ENCODE measurements at regions not wholly inside any gene's neighbourhood (a gene's known extent, or its start where the extent isn't known, plus 50 kb on each side); places are given as distances from the start of the nearest gene placed in this dataset.

GRCh38 chr2:15823459-15824396 is 116.6 kb upstream of the MYCN start:
- no peak for TF ChIP-seq CTCF (IDR thresholded peaks at IDR 0.05)

DNA sequence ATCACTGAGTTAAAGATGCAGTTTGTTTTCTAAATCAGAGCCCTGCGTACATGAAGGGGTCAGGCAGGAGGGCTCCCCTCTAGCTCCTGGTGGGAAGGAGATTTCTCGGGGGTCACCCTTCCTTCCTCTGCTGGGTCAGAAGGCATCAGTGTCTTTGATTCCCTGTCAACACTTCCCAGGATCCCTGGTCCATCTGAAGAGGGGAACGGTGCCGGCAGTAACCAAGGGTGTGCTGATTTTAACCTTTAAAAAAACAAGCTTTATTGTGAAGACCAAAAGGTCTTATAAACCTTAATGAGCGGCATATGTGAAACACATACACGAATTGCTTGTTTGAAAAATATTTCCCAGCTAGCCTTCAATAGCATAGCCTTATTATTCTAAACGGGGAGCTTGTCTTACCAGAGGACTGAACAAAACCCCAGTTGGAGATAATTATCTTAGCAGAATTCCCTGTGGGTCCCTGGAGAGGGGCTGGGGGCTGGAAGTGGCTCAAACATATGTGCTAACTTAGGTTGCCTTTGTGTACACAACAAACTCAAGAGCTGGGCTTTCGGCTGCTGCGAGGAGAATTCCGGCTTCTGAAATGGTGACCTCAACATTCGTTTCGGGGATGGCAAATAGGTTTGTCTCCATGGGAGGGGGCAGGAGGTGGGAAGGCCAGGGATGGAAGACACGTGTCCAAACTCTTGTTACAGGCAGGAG is 114.9 kb upstream of the MYCN start:
- no peak for TF ChIP-seq CTCF (IDR thresholded peaks at IDR 0.05)

GRCh38 chr2:15826273-15826717 is 114.1 kb upstream of the MYCN start:
- no peak for TF ChIP-seq CTCF (IDR thresholded peaks at IDR 0.05)

DNA sequence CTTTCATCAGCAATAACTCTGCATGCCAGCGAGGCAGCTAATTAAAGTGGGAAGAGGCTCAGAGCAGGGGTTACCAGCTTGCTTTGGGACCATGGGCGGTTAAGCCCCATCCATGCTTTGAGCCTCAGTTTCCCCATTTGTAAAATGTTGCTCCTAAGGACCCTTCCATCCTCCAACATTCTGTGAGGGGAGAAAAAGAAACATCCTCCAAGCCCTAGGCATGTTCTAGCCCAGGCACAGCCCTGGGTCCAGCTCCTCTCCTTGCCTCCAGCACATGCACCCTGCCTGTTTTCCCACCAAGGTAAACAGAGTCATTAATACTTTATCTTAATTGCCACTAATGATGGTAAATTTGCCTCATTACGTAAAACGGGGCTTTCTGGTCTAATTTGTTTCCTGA is 113.3 kb upstream of the MYCN start:
- TF ChIP-seq CTCF (IDR thresholded peaks at IDR 0.05): no peak

- no peak for TF ChIP-seq CTCF (IDR thresholded peaks at IDR 0.05)
Observed at GRCh38 chr2:15828576-15828975, 111.8 kb upstream of the MYCN start.

- TF ChIP-seq CTCF (IDR thresholded peaks at IDR 0.05): no peak
Observed at GRCh38 chr2:15829091-15829801, 111.1 kb upstream of the MYCN start.

GRCh38 chr2:15829985-15830384 is 110.4 kb upstream of the MYCN start:
- TF ChIP-seq CTCF (IDR thresholded peaks at IDR 0.05): no peak

Measured in LNCAP (cell line).